ENCODE measurements at regions not wholly inside any gene's neighbourhood (a gene's known extent, or its start where the extent isn't known, plus 50 kb on each side); places are given as distances from the start of the nearest gene placed in this dataset.

DNA sequence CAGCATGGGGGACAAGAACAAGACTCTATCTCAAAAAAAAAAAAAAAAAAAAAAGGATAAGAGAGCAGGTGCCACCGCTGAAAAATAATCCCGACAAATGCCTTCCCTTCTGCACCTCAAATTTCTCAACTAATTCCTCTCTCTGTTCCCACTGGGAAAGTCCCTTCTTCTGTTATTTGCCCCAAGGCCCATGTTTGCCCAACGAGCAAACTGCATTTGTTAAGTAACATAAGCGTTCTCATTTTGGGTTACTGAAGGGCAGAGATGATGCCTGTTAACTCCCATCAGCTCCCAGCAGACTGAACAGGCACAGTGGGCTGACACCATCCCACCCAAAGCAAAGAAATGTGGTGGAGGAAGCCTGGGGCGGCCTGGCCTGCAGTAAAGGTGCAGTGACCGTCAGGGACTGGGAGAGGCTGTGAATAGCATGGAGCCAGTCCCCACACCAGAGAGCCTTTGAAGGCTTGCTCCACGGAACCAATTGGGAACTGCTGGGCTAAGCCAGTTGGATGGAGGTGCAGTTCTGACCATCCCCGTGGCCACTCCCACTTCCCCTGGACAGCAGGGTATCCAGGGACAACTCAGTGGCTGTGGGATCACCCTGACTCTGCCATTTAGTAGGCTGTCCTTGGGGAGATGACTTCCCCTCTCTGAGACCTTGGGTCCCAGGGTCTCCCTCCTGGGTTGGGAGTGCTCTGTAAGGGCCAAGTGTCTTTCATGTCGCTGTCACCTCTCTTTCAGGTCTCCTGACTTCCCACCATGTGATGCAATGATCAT is 149.7 kb upstream of the IER5L start:
- Histone ChIP-seq H3K4me1 (no peaks in the 10 kb centered on the region), H3K36me3 (no peaks in the 10 kb centered on the region), H3K4me3 (no peak overlapping the region), H3K9ac (ENCODE audit: low read depth in 2 of 2, low read length in 2 of 2) (no peak overlapping the region), H3K27ac (no peak overlapping the region), H3K9me3 (no peaks in the 10 kb centered on the region), H3K27me3 (no peaks in the 10 kb centered on the region)
- TF ChIP-seq, protein P1, sequence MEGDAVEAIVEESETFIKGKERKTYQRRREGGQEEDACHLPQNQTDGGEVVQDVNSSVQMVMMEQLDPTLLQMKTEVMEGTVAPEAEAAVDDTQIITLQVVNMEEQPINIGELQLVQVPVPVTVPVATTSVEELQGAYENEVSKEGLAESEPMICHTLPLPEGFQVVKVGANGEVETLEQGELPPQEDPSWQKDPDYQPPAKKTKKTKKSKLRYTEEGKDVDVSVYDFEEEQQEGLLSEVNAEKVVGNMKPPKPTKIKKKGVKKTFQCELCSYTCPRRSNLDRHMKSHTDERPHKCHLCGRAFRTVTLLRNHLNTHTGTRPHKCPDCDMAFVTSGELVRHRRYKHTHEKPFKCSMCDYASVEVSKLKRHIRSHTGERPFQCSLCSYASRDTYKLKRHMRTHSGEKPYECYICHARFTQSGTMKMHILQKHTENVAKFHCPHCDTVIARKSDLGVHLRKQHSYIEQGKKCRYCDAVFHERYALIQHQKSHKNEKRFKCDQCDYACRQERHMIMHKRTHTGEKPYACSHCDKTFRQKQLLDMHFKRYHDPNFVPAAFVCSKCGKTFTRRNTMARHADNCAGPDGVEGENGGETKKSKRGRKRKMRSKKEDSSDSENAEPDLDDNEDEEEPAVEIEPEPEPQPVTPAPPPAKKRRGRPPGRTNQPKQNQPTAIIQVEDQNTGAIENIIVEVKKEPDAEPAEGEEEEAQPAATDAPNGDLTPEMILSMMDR (IDR thresholded peaks at IDR 0.05), result no peak
- intact Hi-C loops (cut with DNase I), result no loop called here
- DNase-seq, result no peak

DNA sequence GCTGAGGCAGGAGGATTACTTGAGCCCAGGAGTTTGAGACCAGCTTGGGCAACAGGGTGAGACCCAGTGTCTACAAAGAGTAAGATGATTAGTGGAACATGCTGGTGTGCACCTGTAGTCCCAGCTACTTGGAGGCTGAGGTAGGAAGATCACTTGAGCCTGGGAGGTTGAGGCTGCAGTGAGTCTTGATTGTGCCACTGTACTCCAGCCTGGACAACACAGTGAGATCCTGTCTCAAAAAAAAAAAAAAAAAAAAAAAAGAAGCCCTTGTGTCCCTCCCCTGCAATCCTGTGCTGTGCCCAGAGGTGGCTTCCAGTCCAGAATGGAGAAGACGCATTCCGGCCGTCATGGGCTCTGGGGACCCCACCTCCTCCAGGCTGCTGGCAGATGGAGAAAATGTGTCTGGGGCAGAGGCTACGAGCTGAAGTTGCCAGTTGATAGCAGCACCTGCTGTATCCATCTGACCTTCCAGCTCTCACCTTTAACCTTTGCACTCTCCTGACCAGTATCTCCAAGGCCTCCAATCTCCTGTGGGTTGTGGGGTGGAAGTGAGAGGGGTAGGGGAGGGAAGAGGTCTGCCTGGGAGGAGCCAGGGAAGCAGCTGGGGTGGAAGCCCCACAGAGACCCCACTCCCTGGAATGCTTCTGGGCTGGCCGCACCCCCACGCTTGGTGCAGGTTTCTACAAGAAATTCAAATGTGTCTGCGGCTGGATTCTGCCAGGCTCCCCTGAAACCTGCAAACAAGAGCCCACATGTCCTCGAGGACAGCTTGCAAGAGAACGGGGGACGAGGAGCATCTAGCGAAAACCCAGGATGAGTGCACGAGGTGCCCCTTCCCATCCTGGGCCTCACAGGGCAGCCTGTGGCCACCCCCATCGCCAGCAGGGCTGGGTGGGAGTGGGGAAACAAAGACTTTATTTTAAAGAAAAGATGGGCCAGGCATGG is 148.3 kb upstream of the IER5L start:
- intact Hi-C loops (cut with DNase I), result no loop called here
- TF ChIP-seq, protein P1 (IDR thresholded peaks at IDR 0.05), result no peak
- Histone ChIP-seq H3K4me1 (no peaks in the 10 kb centered on the region), H3K36me3 (no peaks in the 10 kb centered on the region), H3K27ac (no peak overlapping the region), H3K27me3 (no peaks in the 10 kb centered on the region), H3K9ac (ENCODE audit: low read depth in 2 of 2, low read length in 2 of 2) (no peak overlapping the region), H3K9me3 (no peaks in the 10 kb centered on the region), H3K4me3 (no peak overlapping the region)
- no peak for DNase-seq

DNA sequence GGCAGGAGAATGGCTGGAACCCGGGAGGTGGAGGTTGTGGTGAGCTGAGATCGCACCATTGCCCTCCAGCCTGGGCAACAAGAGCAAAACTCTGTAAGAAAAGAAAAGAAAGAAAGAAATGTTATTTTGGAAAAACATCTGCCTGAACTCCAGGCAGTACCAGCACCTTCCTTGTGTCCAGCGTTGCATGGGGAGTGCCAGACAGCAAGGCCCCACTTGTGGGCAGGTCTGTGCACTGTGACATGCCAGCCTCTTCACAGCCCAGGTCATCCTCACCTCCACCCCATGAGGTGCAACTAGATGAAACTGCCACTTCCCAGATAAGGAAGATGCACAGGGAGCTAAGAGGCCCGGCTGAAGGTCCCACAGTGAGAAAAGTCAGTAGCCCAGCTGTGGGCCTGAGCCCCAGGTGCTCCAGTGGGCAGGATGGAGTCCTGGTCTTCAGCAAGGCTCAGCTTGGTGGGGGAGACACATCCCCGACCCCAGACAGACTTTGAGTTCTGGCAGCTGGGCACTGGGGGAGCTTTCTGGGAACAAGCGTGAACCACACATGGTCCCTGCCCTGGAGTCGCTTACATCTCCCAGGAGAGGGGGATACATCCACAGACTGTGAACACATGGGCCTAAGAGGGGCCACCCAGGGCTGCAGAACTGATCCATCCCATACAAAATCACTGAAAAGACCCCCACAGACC is 146.9 kb upstream of the IER5L start:
- H3K4me1 ChIP-seq, result peaks cover 4% of the 10 kb centered on the region
- no peak overlapping the region for H3K27ac ChIP-seq
- H3K9me3 ChIP-seq, result no peaks in the 10 kb centered on the region
- no peaks in the 10 kb centered on the region for H3K27me3 ChIP-seq
- intact Hi-C loops (cut with DNase I), result no loop called here
- no peak overlapping the region for H3K9ac ChIP-seq (ENCODE audit: low read depth in 2 of 2, low read length in 2 of 2)
- TF ChIP-seq, protein P1 (IDR thresholded peaks at IDR 0.05), result no peak
- H3K4me3 ChIP-seq, result no peak overlapping the region
- H3K36me3 ChIP-seq, result no peaks in the 10 kb centered on the region
- no peak for DNase-seq

DNA sequence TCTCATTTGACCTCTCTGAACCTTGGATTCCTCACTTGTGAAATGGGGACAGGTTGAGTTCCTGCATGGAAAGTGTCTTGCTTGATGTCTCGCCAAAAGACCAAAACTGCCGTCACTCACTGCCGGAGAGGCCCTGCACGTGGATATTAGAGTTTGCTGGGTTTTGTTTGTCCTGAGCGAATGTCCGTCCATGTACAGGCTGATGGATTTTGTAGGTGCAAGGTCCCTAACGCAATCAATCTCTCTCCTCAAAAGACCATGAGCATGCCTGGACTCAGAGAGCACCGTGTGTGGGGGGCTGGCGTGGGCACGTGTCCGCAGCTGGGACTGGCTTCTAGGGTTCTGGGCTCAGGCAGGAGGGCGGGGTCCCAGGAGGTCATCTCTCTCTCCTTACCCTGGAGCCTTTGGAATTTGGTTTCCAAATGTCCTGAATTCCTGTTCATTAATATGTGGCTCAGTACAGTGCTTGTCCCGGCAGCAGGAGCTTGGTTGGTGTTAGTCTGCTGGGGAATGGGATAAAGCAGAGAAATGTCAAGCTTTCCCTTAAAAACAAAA is 146.0 kb upstream of the IER5L start:
- Histone ChIP-seq H3K4me1 (peaks cover 6% of the 10 kb centered on the region), H3K9ac (ENCODE audit: low read depth in 2 of 2, low read length in 2 of 2) (no peak overlapping the region), H3K9me3 (no peaks in the 10 kb centered on the region), H3K27me3 (no peaks in the 10 kb centered on the region), H3K4me3 (no peak overlapping the region), H3K27ac (no peak overlapping the region), H3K36me3 (no peaks in the 10 kb centered on the region)
- intact Hi-C loops (cut with DNase I), result no loop called here
- DNase-seq, result no peak
- TF ChIP-seq, protein P1 (IDR thresholded peaks at IDR 0.05), result no peak

DNA sequence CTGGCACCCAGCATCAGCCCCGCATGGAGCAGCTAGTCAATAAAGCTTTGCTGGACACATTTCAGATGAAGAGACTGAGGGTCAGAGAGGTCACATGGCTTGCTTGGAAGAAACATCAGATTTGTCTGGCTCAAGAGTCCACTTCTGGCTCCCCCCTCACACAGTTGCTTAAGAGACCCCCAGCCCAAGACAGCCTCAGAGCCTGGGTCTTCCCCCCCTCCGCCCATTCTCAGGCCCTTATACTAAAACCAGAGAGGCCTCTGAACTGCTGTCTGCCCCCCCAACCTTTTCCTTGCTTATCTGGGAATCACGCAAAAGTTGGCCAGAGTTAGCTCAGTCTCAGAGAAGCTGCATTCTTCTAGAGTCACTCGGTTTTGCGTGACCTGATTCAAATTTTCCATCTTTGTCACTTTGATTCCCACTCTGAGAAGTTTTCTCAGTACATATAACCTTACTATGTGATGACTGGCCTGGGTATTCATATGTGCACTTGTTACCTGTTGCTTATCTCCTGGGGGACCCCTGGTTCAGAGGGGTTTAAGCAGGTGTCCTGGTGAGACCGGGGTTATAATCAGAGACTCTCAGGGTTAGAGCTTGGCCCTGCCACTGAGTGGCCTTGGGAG is 145.4 kb upstream of the IER5L start:
- Histone ChIP-seq H3K4me1 (peaks cover 6% of the 10 kb centered on the region), H3K27ac (no peak overlapping the region), H3K4me3 (no peak overlapping the region), H3K36me3 (no peaks in the 10 kb centered on the region), H3K27me3 (no peaks in the 10 kb centered on the region), H3K9ac (ENCODE audit: low read depth in 2 of 2, low read length in 2 of 2) (no peak overlapping the region), H3K9me3 (no peaks in the 10 kb centered on the region)
- TF ChIP-seq, protein P1 (IDR thresholded peaks at IDR 0.05), result no peak
- no peak for DNase-seq
- intact Hi-C loops (cut with DNase I), result no loop called here

All from colonic mucosa (tissue), 4 donors.